Fibroblast of skin of abdomen (primary cell): ENCODE measurements at regions not wholly inside any gene's neighbourhood (a gene's known extent, or its start where the extent isn't known, plus 50 kb on each side); places are given as distances from the start of the nearest gene placed in this dataset.

Experiments
- DNase-seq: peaks from one replicate; pipeline ENCODE4 v3.0.0-alpha.2; 2013

- no peak for DNase-seq
Observed at GRCh38 chr6:14707276-14707675, 538.6 kb upstream of the JARID2 start.

DNA sequence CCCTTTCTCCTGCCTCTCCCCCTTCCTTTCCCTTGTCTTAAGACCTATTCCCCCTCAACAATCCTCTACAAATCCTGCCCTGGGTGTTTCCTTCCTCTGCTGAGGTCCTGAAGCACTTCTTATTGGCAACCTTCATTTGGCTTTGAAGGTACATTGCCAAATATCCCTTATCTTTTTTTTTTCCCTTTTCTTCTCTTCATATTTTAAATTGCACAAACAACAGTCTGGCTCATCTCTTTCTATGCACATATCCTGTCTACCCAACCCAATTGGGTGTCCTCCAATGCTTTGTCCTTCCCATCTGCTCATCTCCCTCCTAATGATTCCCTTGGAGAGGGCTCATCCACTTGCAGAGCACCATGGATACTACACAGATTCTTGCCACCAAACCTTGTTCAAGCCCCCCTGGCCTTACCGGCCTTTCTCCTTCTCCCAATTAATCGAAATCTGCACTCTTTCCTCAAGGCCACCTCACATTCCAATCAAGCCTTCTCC is 537.9 kb upstream of the JARID2 start:
- no peak for DNase-seq

GRCh38 chr6:14709066-14709670 is 536.7 kb upstream of the JARID2 start:
- DNase-seq = no peak

DNA sequence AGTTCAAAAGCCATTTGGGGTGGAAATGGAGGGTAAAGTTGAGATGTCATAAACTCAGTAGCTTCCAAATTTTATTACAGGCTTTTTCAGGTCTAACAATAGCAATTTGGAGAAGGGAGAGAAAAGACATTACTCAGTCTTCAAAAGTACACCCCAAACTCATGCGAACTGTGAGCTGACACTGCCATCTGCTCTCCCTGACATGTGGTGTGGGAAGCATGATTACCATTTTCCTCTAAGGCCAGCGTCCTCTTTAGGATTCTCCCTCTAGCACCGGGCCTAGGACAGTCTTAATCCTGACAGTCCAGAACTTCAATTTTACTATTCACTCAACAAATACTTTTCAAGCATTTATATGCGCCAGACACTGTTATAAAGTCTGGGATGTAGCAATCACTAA is 536.0 kb upstream of the JARID2 start:
- no peak for DNase-seq

DNA sequence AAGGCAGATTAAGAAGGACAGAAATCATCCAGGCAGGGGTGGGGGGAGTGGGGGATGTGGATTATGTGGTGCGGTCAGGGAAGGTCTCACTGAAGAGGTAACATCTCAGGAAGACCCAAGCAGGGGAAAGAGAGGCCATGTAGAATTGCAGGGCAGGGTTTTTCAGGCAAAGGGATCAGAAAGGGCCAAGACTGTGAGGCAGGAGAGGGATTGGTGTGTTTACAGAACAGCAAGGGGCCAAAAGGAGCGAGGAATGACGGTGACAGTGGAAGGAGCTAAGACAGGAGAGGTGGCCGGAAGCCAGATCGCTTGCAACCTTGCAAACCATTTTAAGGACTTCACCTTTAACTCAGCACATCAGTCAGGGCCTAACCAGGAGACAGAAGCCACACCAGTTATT is 535.4 kb upstream of the JARID2 start:
- DNase-seq = no peak

GRCh38 chr6:14711056-14711703 is 534.7 kb upstream of the JARID2 start:
- peak; percentile 84 for DNase-seq

DNA sequence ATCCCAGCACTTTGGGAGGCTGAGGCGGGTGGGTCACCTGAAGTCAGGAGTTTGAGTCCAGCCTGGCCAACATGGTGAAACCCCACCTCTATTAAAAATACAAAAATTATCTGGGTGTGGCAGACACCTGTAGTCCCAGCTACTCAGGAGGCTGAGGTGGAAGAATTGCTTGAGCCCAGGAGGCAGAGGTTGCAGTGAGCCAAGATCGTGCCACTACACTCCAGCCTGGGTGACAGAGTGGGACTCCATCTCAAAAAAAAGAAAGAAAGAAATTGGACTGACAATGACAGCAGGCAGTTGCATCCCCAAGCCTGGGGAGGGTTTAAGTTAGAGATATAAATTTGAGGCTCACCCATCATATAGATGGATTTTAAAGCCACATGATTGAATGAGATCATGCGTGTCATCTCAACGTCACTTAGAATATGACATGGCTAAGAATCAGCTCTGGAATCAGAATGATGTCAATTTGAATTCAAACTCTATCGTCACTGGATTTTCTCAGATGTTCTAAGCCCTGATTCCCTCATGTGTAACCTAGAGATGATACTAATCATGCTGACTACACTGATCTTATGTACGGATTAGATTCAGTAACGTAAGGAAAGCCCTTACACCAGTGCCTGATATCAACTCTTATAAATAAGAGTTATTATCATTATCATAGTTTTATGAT is 534.0 kb upstream of the JARID2 start:
- DNase-seq = no peak

- peak; percentile 53 for DNase-seq
Observed at GRCh38 chr6:14713008-14713960, 532.6 kb upstream of the JARID2 start.

GRCh38 chr6:14713966-14714631 is 531.8 kb upstream of the JARID2 start:
- DNase-seq = no peak

GRCh38 chr6:14715076-14715475 is 530.8 kb upstream of the JARID2 start:
- no peak for DNase-seq

DNA sequence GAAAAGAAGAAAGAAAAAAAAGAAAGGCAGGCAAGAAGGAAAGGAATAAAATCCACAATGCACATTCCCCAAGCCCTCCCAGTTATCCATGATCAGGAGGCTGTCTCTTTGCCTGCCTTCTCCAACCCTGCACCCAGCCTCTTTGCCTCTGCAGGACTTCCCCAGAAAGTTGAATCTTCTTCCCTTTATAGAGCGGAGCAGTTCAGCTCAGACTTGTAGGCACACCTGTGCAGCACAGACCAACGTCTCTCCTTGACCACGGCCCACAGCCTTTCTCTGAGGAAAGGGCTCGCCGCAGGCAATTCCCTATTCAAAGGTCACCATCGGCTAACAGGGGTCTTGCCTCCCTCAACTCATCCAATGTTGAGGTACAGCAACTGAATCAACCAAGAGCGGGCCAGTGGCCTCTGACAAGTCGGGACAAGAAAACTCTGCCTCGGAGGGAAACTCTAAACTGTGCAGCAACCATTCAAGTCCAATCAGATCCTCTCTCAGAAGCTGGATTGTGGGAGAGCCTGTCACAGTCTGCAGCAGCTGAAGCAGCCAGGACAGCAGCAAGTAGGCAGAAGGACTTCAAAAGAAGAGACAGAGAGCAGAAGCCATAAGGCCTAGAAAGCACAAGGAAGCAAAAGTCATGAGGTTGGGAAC is 529.2 kb upstream of the JARID2 start:
- DNase-seq = no peak

DNA sequence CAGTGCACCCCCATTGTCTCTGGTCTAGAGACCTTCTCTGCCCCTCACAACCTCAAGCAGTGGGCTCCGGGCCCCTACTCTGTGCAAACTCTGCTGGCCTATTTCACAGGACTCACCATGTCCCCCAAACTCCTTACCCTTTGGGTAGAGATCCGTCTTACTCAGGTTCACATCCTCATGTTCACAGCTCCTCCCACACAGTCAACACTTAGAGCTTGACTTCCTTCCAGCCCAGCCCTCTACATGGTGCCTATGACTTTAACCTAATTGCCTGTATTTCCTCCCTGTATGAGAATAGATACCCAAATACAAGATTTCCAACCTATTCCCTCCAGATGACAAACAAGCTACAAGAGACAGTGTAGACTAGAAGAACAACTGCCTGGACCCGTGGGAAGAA is 528.6 kb upstream of the JARID2 start:
- no peak for DNase-seq

DNA sequence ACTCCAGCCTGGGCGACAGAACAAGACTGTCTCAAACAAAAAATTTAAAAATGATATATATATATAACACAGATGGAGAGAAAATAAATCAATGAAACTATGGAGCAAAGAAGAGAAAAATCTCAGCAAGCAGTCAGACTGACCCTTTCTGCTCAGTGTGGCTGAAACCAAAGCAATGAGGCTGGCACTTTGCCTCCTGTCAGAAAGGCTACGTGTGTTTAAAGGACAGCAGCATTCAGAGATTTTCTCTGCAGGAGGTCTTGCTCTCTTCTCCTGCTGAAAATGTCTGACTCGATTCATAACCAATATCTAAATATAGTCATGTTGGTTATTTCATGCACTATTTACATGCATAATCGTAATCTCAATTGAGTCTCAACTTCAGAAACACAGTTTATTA is 527.0 kb upstream of the JARID2 start:
- DNase-seq = no peak

- DNase-seq = no peak
Observed at GRCh38 chr6:14719270-14719669, 526.6 kb upstream of the JARID2 start.

- no peak for DNase-seq
Observed at GRCh38 chr6:14720411-14721102, 525.3 kb upstream of the JARID2 start.

- no peak for DNase-seq
Observed at GRCh38 chr6:14721103-14721758, 524.6 kb upstream of the JARID2 start.

DNA sequence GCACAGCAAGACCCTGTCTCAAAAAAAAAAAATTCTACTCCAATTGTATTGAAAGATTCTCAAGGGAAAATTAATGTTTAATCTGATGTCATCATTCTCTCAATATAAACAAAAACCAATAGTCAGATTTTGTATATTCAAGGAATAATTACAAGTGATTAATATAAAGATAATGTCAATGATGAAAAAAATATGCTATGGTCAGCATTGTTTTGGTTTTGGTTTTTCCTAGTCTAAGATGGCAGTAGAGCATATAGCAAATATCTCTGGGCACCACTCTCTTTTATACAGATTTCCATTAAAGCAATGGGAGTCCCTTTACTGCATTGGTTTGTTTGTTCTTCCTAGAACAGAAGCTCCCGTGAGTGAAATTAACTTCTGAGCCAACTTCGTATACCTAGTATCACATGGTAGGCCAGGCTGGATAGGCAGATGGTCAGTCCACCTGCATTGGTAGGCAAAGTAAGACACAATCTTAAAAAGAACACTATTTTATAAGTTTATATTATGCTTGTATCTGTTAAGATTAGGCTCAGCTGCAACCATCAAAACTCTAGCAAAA is 523.8 kb upstream of the JARID2 start:
- no peak for DNase-seq

- no peak for DNase-seq
Observed at GRCh38 chr6:14722704-14723103, 523.2 kb upstream of the JARID2 start.

DNA sequence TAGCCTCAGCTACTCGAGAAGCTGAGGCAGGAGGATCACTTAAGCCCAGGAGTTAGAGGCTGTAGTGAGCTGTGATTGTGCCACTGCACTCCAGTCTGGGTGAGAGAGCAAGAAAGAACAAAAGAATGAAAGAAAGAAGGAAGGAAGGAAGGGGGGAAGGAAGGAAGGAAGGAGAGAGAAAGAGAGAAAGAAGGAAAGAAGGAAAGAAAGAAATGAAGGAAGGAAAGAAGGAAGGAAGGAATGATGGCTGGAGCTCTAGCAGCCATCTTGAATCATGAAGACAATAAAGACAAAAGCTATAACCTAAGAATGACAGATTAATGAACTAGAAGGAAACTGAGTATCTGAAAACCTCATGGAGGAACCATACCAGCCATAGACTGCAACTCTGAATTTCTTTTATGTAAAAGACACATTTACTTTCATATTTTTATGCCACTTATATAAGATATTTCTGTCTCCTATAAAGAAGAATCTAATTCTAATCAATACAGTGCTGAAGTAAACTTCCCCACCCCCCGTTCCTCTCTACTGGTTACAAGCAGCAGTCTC is 522.3 kb upstream of the JARID2 start:
- no peak for DNase-seq

DNA sequence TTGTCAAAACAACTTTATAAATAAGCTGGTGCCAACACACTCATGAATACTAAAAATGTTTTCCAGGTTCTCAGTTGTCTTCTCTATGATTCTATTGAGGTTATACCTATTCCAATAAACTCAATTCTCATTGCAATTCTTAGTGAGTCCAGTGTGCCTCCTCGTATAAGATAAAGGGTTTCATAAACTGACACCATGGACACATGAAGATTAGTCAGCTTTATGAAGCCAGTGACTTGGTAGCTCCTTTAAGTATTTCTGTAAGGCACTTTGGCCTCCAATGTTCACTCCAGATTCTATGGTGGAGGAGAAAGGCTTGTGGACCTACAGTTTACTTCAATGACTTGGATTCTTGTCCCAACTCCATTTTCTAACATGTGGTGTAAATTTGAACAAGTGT is 521.3 kb upstream of the JARID2 start:
- DNase-seq = no peak
